GM23338 (cell line): ENCODE measurements at regions not wholly inside any gene's neighbourhood (a gene's known extent, or its start where the extent isn't known, plus 50 kb on each side); places are given as distances from the start of the nearest gene placed in this dataset.

Experiments used
- ATAC-seq: fragments of 200-7000 bp; cut with Tn5 transposase; 3 replicates; pipeline ENCODE4 v1.9.1; 2020
- DNase-seq: peaks from one replicate; pipeline ENCODE4 v3.0.0-alpha.2; 2015; ENCODE audit warnings: low spot score
- H2AFZ ChIP-seq: fragments of 200-600 bp; sonication (generic); 2 replicates; pipeline ENCODE4 v1.8.0; 2016; ENCODE audit warnings: antibody characterized with exemption, mild to moderate bottlenecking, moderate library complexity
- H3F3A ChIP-seq: fragments of 200-600 bp; sonication (generic); replicated peaks from 2 replicates; pipeline ENCODE4 v1.8.0; 2017; ENCODE audit warnings: antibody characterized with exemption, mixed run types, low read depth
- H3K27ac ChIP-seq: fragments of 200-600 bp; sonication (generic); 2 replicates; pipeline ENCODE4 v1.6.1; 2016; ENCODE audit warnings: low read depth
- H3K27me3 ChIP-seq: fragments of 200-600 bp; sonication (generic); 2 replicates; pipeline ENCODE4 v1.8.0; 2016; ENCODE audit warnings: mild to moderate bottlenecking, mixed run types, moderate library complexity; ENCODE audit not compliant: insufficient read depth
- H3K36me3 ChIP-seq: fragments of 200-600 bp; sonication (generic); 2 replicates; pipeline ENCODE4 v1.8.0; 2016; ENCODE audit warnings: mild to moderate bottlenecking; ENCODE audit not compliant: insufficient read depth
- H3K4me1 ChIP-seq: fragments of 200-600 bp; sonication (generic); 2 replicates; pipeline ENCODE4 v1.8.0; 2016; ENCODE audit warnings: mild to moderate bottlenecking, moderate library complexity; ENCODE audit not compliant: insufficient read depth
- H3K4me2 ChIP-seq: fragments of 200-600 bp; sonication (generic); 2 replicates; pipeline ENCODE4 v1.7.1; 2017; ENCODE audit warnings: mixed run types
- H3K4me3 ChIP-seq: fragments of 200-600 bp; sonication (generic); 2 replicates; pipeline ENCODE4 v1.6.1; 2016; ENCODE audit warnings: mixed run types
- H3K79me2 ChIP-seq: fragments of 200-600 bp; sonication (generic); replicated peaks from 2 replicates; pipeline ENCODE4 v1.8.0; 2017; ENCODE audit warnings: mild to moderate bottlenecking; ENCODE audit not compliant: insufficient read depth
- H3K9me2 ChIP-seq: fragments of 200-600 bp; sonication (generic); 2 replicates; pipeline ENCODE4 v1.8.0; 2017; ENCODE audit not compliant: insufficient read depth
- H4K20me1 ChIP-seq: fragments of 200-600 bp; sonication (generic); replicated peaks from 2 replicates; pipeline ENCODE4 v1.8.0; 2017; ENCODE audit warnings: mild to moderate bottlenecking; ENCODE audit not compliant: insufficient read depth
- H3K27ac Mint-ChIP-seq: 2 replicates; pipeline ENCODE4 v1.8.0; 2020; ENCODE audit warnings: inconsistent platforms, mild to moderate bottlenecking, moderate library complexity, mixed read lengths
- H3K27me3 Mint-ChIP-seq: 3 replicates; pipeline ENCODE4 v1.8.0; 2022; ENCODE audit warnings: low read depth, mild to moderate bottlenecking, moderate library complexity, mixed read lengths, inconsistent platforms; ENCODE audit not compliant: insufficient read depth, poor library complexity
- H3K36me3 Mint-ChIP-seq: 3 replicates; pipeline ENCODE4 v1.8.0; 2021; ENCODE audit warnings: low read depth, mild to moderate bottlenecking, inconsistent platforms, moderate library complexity, mixed read lengths
- H3K4me1 Mint-ChIP-seq: 3 replicates; pipeline ENCODE4 v1.8.0; 2020; ENCODE audit warnings: mild to moderate bottlenecking, inconsistent platforms, mixed read lengths
- H3K4me3 Mint-ChIP-seq: 3 replicates; pipeline ENCODE4 v1.8.0; 2021; ENCODE audit warnings: moderate library complexity, mild to moderate bottlenecking, inconsistent platforms, mixed read lengths
- H3K9me3 Mint-ChIP-seq: 3 replicates; pipeline ENCODE4 v1.8.0; 2020; ENCODE audit warnings: moderate library complexity, mild to moderate bottlenecking, inconsistent platforms, mixed read lengths
- CREB1 ChIP-seq: fragments of 250-450 bp; sonication (Bioruptor Pico); IDR thresholded peaks from 2 replicates; pipeline ENCODE4 v1.5.0; 2020; ENCODE audit warnings: low read depth, mild to moderate bottlenecking, moderate library complexity
- CTCF ChIP-seq, 2 experiments: fragments of 200-600 bp in 1 of 2; sonication (generic) in 1 of 2; conservative IDR thresholded peaks; 2 replicates each; pipeline versions ENCODE4 v1.5.1 to v1.6.1; 2016 to 2017; ENCODE audit warnings: antibody characterized with exemption in 2 of 2, low read depth in 2 of 2, mild to moderate bottlenecking in 2 of 2, moderate library complexity in 1 of 2
- EZH2 ChIP-seq: fragments of 200-600 bp; sonication (generic); IDR thresholded peaks from one replicate; pipeline ENCODE4 v1.8.0; 2017; ENCODE audit warnings: antibody characterized with exemption, mild to moderate bottlenecking, low read depth; ENCODE audit not compliant: unreplicated experiment
- EZH2phosphoT487 ChIP-seq: fragments of 200-600 bp; sonication (generic); IDR thresholded peaks from one replicate; pipeline ENCODE4 v1.8.1; 2018; ENCODE audit warnings: antibody characterized with exemption; ENCODE audit not compliant: unreplicated experiment
- JUNB ChIP-seq: IDR thresholded peaks from one replicate; pipeline ENCODE4 v1.6.1; 2016; ENCODE audit warnings: antibody characterized with exemption; ENCODE audit not compliant: unreplicated experiment
- NANOG ChIP-seq: IDR thresholded peaks from 2 replicates; pipeline ENCODE4 v1.6.1; 2016; ENCODE audit warnings: antibody characterized with exemption, borderline replicate concordance
- REST ChIP-seq: IDR thresholded peaks from one replicate; pipeline ENCODE4 v1.6.1; 2018; ENCODE audit warnings: antibody characterized with exemption; ENCODE audit not compliant: unreplicated experiment
- STAT1 ChIP-seq: IDR thresholded peaks from one replicate; pipeline ENCODE4 v1.6.1; 2016; ENCODE audit warnings: antibody characterized with exemption; ENCODE audit not compliant: unreplicated experiment
- ZNF114 ChIP-seq: fragments of 250-450 bp; sonication (Bioruptor Pico); IDR thresholded peaks from 2 replicates; pipeline ENCODE4 v1.5.0; 2020; ENCODE audit warnings: mild to moderate bottlenecking, moderate library complexity
- ZNF331 ChIP-seq: fragments of 250-450 bp; sonication (Bioruptor Pico); IDR thresholded peaks from 2 replicates; pipeline ENCODE4 v1.5.0; 2020; ENCODE audit warnings: low read depth, mild to moderate bottlenecking, moderate library complexity

GRCh38 chr2:23020659-23021058 is 364.3 kb upstream of the KLHL29 start:
- ATAC-seq: no peak
- H3K9me2 ChIP-seq: peaks cover 3% of the 10 kb centered on the region
- DNase-seq: no peak
- H3K36me3 ChIP-seq: no peaks in the 10 kb centered on the region
- no peak overlapping the region for H3K4me3 Mint-ChIP-seq
- H3K27me3 Mint-ChIP-seq: peaks cover 7% of the 10 kb centered on the region
- H3K4me2 ChIP-seq: no peak overlapping the region
- no peak overlapping the region for H2AFZ ChIP-seq
- peaks cover 8% of the 10 kb centered on the region; the same call in 2 of the 3 replicates for H3K4me1 Mint-ChIP-seq
- no peaks in the 10 kb centered on the region for H3K79me2 ChIP-seq
- H3F3A ChIP-seq: no peaks in the 10 kb centered on the region
- no peak overlapping the region for H3K27ac ChIP-seq
- H3K36me3 Mint-ChIP-seq: no peaks in the 10 kb centered on the region; the same call in 2 of the 3 replicates
- H3K9me3 Mint-ChIP-seq: no peaks in the 10 kb centered on the region
- peaks cover 6% of the 10 kb centered on the region; the same call in 1 of the 2 replicates for H3K4me1 ChIP-seq
- no peaks in the 10 kb centered on the region for H3K27me3 ChIP-seq
- H3K27ac Mint-ChIP-seq: no peak overlapping the region; the same call in 1 of the 2 replicates
- no peak overlapping the region for H3K4me3 ChIP-seq
- TF ChIP-seq CREB1 (CRISPR knock-in tag): no peak
- TF ChIP-seq ZNF114 (CRISPR knock-in tag): no peak
- TF ChIP-seq CTCF (conservative IDR thresholded peaks at IDR 0.05; ENCODE audit: low read depth in 2 of 2): no peak
- TF ChIP-seq NANOG: no peak
- no peak for TF ChIP-seq JUNB
- TF ChIP-seq EZH2: no peak
- TF ChIP-seq REST: no peak
- no peak for TF ChIP-seq ZNF331 (CRISPR knock-in tag)
- H4K20me1 ChIP-seq: no peaks in the 10 kb centered on the region

- H3F3A ChIP-seq: no peaks in the 10 kb centered on the region
- no peak overlapping the region for H3K4me3 ChIP-seq
- no peaks in the 10 kb centered on the region for H3K79me2 ChIP-seq
- H3K27me3 ChIP-seq: no peaks in the 10 kb centered on the region
- DNase-seq (no peak), ATAC-seq (no peak)
- no peak overlapping the region for H3K4me3 Mint-ChIP-seq
- H3K27me3 Mint-ChIP-seq: peaks cover 7% of the 10 kb centered on the region
- no peaks in the 10 kb centered on the region for H4K20me1 ChIP-seq
- H3K4me1 ChIP-seq: peaks cover 6% of the 10 kb centered on the region; the same call in 1 of the 2 replicates
- no peak overlapping the region for H3K4me2 ChIP-seq
- no peak overlapping the region for H3K27ac Mint-ChIP-seq
- no peak overlapping the region for H3K27ac ChIP-seq
- no peaks in the 10 kb centered on the region; the same call in 2 of the 3 replicates for H3K9me3 Mint-ChIP-seq
- H2AFZ ChIP-seq: 0 out of 2 replicates have a peak overlapping the region, but pooled peaks have one; percentile 38
- H3K4me1 Mint-ChIP-seq: peaks cover 8% of the 10 kb centered on the region; the same call in 2 of the 3 replicates
- H3K36me3 Mint-ChIP-seq: no peaks in the 10 kb centered on the region; the same call in 2 of the 3 replicates
- H3K36me3 ChIP-seq: no peaks in the 10 kb centered on the region
- H3K9me2 ChIP-seq: peaks cover 3% of the 10 kb centered on the region; the same call in 1 of the 2 replicates
- TF ChIP-seq JUNB: no peak
- no peak for TF ChIP-seq REST
- TF ChIP-seq EZH2phosphoT487: no peak
- TF ChIP-seq STAT1: no peak
- TF ChIP-seq ZNF114 (CRISPR knock-in tag): no peak
- no peak for TF ChIP-seq ZNF331 (CRISPR knock-in tag)
- TF ChIP-seq EZH2: no peak
These were observed 363.5 kb upstream of the KLHL29 start for GRCh38 chr2:23021311-23022120.
